ENCODE measurements at regions not wholly inside any gene's neighbourhood (a gene's known extent, or its start where the extent isn't known, plus 50 kb on each side); places are given as distances from the start of the nearest gene placed in this dataset.
A peak's percentile ranks its signal among the peaks of the same experiment; 100 is the strongest.

- WGBS, 2 donors (ENCODE audit: low coverage in 1 of 2), result 75 to 80% methylated on average over 1 of the region's 2 CpGs
- no peak overlapping the region for H3K27ac ChIP-seq
- peaks cover 0 to 5% (median 0%) of the 10 kb centered on the region in 3 donors for H3K4me1 ChIP-seq
- TF ChIP-seq POLR2A (IDR thresholded peaks at IDR 0.05) (no peak), POLR2AphosphoS5 (IDR thresholded peaks at IDR 0.05) (no peak), EP300 (IDR thresholded peaks at IDR 0.05) (no peak)
- TF ChIP-seq, protein P1, sequence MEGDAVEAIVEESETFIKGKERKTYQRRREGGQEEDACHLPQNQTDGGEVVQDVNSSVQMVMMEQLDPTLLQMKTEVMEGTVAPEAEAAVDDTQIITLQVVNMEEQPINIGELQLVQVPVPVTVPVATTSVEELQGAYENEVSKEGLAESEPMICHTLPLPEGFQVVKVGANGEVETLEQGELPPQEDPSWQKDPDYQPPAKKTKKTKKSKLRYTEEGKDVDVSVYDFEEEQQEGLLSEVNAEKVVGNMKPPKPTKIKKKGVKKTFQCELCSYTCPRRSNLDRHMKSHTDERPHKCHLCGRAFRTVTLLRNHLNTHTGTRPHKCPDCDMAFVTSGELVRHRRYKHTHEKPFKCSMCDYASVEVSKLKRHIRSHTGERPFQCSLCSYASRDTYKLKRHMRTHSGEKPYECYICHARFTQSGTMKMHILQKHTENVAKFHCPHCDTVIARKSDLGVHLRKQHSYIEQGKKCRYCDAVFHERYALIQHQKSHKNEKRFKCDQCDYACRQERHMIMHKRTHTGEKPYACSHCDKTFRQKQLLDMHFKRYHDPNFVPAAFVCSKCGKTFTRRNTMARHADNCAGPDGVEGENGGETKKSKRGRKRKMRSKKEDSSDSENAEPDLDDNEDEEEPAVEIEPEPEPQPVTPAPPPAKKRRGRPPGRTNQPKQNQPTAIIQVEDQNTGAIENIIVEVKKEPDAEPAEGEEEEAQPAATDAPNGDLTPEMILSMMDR (IDR thresholded peaks at IDR 0.05), result no peak
- peaks cover 9% of the 10 kb centered on the region for H3K27me3 ChIP-seq
- ATAC-seq, result no peak
- H3K9me3 ChIP-seq, result no peaks in the 10 kb centered on the region
- H3K4me3 ChIP-seq, result no peak overlapping the region
- no peaks in the 10 kb centered on the region for H3K36me3 ChIP-seq
These were observed 130.2 kb upstream of the TOPAZ1 start for GRCh38 chr3:44111482-44111881.

DNA sequence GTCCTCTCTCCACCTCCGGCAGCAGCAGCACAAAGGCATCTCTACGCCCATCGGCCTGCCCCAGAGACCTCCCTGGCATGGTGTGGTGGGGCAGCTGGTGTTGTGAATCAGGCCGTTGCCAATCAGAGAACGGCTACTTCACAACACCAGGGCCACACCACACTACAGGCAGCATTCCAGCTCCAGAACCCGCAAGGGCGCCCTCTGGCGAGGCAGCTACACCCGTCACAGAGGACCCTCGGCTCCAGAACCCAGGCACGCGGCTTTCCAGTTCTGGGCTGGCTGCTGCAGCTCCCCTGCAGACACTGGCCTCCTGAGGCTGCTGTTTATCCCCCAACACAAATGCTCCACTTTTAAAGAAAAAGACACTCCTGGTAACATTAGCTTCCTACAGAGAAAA is 127.5 kb upstream of the TOPAZ1 start:
- TF ChIP-seq, protein P1 (IDR thresholded peaks at IDR 0.05), result peak in 1 of 4 experiments; percentile 36
- no peak for TF ChIP-seq POLR2A (IDR thresholded peaks at IDR 0.05)
- Histone ChIP-seq H3K9me3 (no peaks in the 10 kb centered on the region), H3K36me3 (no peaks in the 10 kb centered on the region), H3K4me3 (no peak overlapping the region), H3K27ac (no peak overlapping the region), H3K4me1 (no peaks in the 10 kb centered on the region), H3K27me3 (peaks cover 9% of the 10 kb centered on the region)
- no peak for ATAC-seq
- 23% methylated on average over 7 of the region's 12 CpGs; no CpG with 5 or more reads in 1 of the 2 donors for WGBS, 2 donors (ENCODE audit: low coverage in 1 of 2)

- ATAC-seq, result no peak
- Histone ChIP-seq H3K9me3 (no peaks in the 10 kb centered on the region), H3K27ac (no peak overlapping the region), H3K27me3 (peaks cover 9% of the 10 kb centered on the region), H3K36me3 (no peaks in the 10 kb centered on the region), H3K4me1 (no peaks in the 10 kb centered on the region), H3K4me3 (no peak overlapping the region)
- 55 to 83% methylated on average over 1 to 2 of the region's 2 CpGs for WGBS, 2 donors (ENCODE audit: low coverage in 1 of 2)
- no peak for TF ChIP-seq EP300 (IDR thresholded peaks at IDR 0.05)
- TF ChIP-seq, protein P1 (IDR thresholded peaks at IDR 0.05), result no peak
- TF ChIP-seq POLR2A (IDR thresholded peaks at IDR 0.05), result no peak
- TF ChIP-seq POLR2AphosphoS5 (IDR thresholded peaks at IDR 0.05), result no peak
These were observed 124.4 kb upstream of the TOPAZ1 start for GRCh38 chr3:44117239-44117638.

GRCh38 chr3:44117736-44118135 is 124.0 kb upstream of the TOPAZ1 start:
- H3K27ac ChIP-seq, result no peak overlapping the region
- H3K4me3 ChIP-seq, result no peak overlapping the region
- H3K36me3 ChIP-seq, result no peaks in the 10 kb centered on the region
- H3K27me3 ChIP-seq, result peaks cover 9% of the 10 kb centered on the region
- H3K4me1 ChIP-seq, result no peaks in the 10 kb centered on the region
- ATAC-seq, result no peak
- TF ChIP-seq, protein P1 (IDR thresholded peaks at IDR 0.05), result no peak
- TF ChIP-seq EP300 (IDR thresholded peaks at IDR 0.05), result no peak
- no peak for TF ChIP-seq POLR2A (IDR thresholded peaks at IDR 0.05)
- TF ChIP-seq POLR2AphosphoS5 (IDR thresholded peaks at IDR 0.05), result no peak
- no peaks in the 10 kb centered on the region for H3K9me3 ChIP-seq
- 87 to 91% methylated on average over 3 to 4 of the region's 5 CpGs for WGBS, 2 donors (ENCODE audit: low coverage in 1 of 2)

DNA sequence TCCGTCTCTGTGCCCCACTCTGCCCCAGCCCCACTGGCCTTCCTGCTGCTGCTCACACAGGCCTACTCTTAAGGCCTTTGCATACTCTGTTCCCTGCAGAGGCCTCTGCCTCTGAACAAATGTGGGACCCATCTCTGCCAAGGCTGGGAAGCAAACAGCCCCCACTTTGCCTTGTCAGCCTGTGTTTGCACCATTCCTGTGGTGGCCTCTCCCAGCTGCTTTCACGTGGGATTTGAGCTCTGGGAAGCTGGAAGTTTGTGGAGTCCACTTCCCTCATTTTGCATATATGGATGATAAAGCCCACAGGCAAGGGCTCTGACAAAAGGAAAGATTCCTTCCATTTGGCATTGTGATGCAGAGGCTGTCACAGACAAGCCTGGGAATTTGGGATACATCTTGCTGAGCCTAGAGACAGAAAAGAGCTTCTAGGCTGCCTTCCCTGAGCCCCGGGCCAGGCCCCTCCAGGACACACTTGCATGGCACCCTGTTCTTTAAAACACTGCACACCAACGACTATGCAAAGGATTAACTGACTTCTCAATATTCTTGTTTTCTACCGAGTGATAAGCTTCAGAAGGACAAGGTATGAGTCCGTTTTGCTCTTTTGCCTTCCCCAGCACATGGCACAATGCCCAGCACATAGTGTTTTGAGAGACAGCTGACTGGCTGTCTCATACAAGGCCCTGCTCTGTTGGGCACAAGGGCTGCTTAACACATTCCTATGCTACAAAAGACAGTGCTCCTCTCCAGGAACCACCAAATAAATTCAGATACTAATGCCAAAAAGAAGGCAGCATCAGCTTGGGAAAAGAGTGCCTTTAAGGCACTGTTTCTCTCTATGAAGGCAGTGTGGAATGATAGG is 120.7 kb upstream of the TOPAZ1 start:
- no peaks in the 10 kb centered on the region for H3K36me3 ChIP-seq
- TF ChIP-seq, protein P1 (IDR thresholded peaks at IDR 0.05), result no peak
- TF ChIP-seq POLR2AphosphoS5 (IDR thresholded peaks at IDR 0.05), result no peak
- TF ChIP-seq POLR2A (IDR thresholded peaks at IDR 0.05), result no peak
- no peak overlapping the region for H3K4me3 ChIP-seq
- H3K27ac ChIP-seq, result no peak overlapping the region
- ATAC-seq, result no peak
- H3K27me3 ChIP-seq, result peaks cover 10% of the 10 kb centered on the region
- no peaks in the 10 kb centered on the region for H3K9me3 ChIP-seq
- WGBS, 2 donors (ENCODE audit: low coverage in 1 of 2), result 70 to 80% methylated on average over 2 to 4 of the region's 6 CpGs
- H3K4me1 ChIP-seq, result no peaks in the 10 kb centered on the region

Measured in gastroesophageal sphincter (tissue), 4 donors.